AG10803 (cell line): ENCODE measurements at regions not wholly inside any gene's neighbourhood (a gene's known extent, or its start where the extent isn't known, plus 50 kb on each side); places are given as distances from the start of the nearest gene placed in this dataset.

ENCODE experiments used
- DNase-seq: peaks from one replicate; pipeline ENCODE4 v3.0.0; 2010; ENCODE audit warnings: low read depth
- H3K4me3 ChIP-seq: 2 replicates; pipeline ENCODE4 v1.5.1; 2011; ENCODE audit warnings: mild to moderate bottlenecking, low read length, control low read depth
- CTCF ChIP-seq: conservative IDR thresholded peaks from 2 replicates; pipeline ENCODE4 v1.5.1; 2011; ENCODE audit warnings: mild to moderate bottlenecking, low read length, control low read depth, inconsistent platforms

- no peak overlapping the region for H3K4me3 ChIP-seq
- no peak for DNase-seq
- no peak for TF ChIP-seq CTCF
Measured at GRCh38 chr5:29238115-29238514, 1955.4 kb upstream of the CDH6 start.

DNA sequence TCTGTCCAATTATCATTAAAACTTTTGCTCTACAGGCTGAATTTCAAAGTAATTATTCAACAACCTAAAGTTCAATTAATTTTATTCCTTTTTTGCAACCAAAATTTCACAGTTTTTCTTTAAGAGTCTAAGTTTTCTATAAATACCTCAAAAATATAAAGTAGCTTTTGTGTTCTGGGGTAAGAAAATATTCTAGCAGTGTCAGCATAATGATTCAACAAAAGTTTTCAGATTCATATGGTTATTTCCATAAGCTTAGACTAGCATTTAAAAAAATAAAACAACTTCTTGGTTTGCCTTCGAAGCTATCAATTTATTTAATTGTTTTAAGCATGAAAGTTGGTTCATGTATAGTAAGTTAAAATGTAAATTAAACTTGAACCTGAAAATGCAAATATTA, 1962.3 kb upstream of the CDH6 start:
- DNase-seq, result no peak
- no peak for TF ChIP-seq CTCF

DNA sequence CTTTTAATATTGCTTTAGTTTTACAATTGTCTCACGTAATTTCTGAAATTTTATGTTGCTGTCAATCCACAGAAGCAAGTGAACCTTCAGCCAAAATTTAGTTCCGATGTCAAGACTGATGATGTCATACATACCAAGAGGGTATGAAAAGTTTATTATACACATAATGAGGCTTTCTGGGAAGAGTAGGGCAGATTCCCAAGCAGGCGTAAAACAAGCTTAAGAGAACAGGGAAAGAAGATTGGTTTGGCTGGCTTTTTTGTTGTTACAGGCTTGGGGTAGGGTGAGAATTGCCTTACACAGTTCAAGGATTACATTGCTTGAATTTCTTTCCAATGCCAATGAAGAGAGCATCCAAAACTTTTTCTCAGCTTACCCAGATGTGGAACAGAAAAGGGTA, 1962.9 kb upstream of the CDH6 start:
- no peak for DNase-seq
- no peak for TF ChIP-seq CTCF
- H3K4me3 ChIP-seq, result no peak overlapping the region

More for the DNA sequence above, 1962.3 kb upstream of the CDH6 start:
- H3K4me3 ChIP-seq, result no peak overlapping the region

- no peak for DNase-seq
- no peak for TF ChIP-seq CTCF
- no peak overlapping the region for H3K4me3 ChIP-seq
Measured at GRCh38 chr5:29229461-29229860, 1964.0 kb upstream of the CDH6 start.

DNA sequence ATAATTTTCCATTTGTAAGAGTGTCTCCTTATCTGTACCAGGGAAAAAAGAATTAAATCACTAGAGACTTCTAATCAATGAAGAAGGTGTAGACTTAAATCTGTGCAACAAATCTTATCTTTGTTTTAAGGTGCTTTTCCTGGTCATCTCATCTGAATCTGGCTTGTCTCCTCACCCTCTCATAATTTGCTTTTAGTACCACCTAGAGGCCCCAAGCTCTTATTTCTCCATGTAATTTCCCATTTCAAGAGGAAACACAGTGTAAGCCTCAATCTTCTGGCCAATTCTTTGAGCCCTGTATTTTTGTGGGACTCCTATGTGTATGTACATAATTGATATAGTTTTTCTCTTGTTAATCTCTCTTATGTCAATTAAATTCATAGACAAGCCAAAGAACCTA, 1975.3 kb upstream of the CDH6 start:
- DNase-seq, result no peak
- no peak for TF ChIP-seq CTCF
- H3K4me3 ChIP-seq, result no peak overlapping the region

DNA sequence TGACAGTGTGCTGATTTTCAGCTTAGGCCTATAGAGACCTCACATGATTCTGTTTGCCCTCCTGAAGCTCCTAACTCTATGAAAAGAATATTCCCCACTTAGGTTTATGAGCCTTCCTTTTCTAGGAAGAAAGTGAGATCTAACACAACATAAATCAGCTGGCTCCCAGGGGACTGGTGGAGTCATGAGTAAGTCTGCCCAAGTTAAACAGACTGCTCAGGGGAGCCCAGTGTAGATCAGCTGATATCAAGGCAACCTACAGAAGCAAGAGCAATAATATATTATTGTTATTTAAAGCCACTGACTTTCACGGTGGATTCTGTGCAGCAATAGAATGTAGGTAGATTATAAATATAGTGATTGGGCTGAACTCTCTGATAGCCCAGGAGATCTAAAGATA, 1978.6 kb upstream of the CDH6 start:
- no peak for DNase-seq
- no peak overlapping the region for H3K4me3 ChIP-seq

DNA sequence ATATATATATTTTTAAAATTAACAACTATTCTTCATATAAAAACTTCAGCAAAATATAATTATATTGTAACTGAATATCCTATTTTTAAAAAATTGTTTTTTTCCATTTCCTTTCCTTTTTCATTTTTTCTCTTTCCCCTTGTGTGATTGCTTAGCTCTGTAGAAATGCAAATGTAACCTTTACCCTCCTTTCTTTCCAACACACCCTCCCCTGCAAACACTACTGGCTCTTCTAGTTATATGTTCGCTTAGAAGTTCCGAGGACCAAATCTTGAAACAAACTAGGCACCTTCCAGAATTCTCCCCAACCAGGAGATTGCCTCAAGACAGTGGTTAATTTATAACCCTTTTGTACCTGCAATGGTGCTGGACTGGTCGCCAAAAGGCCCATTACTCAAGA, 1980.0 kb upstream of the CDH6 start:
- no peak for DNase-seq
- H3K4me3 ChIP-seq, result no peak overlapping the region
- TF ChIP-seq CTCF, result no peak

More for the DNA sequence above, 1978.6 kb upstream of the CDH6 start:
- no peak for TF ChIP-seq CTCF
